ENCODE measurements at regions not wholly inside any gene's neighbourhood (a gene's known extent, or its start where the extent isn't known, plus 50 kb on each side); places are given as distances from the start of the nearest gene placed in this dataset.

- no peak for DNase-seq
Measured at GRCh38 chr4:140211161-140211560, 57.2 kb upstream of the MAML3 start.

GRCh38 chr4:140208921-140209320 is 54.9 kb upstream of the MAML3 start:
- DNase-seq, result no peak

All from NCI-H526 treated with DMSO at 0.1 percent for 48 hours (cell line).